Astrocyte (in vitro differentiated cells and primary cell): ENCODE measurements at regions not wholly inside any gene's neighbourhood (a gene's known extent, or its start where the extent isn't known, plus 50 kb on each side); places are given as distances from the start of the nearest gene placed in this dataset.
"Not testable (repeated sequence)": the region's sequence is repeated elsewhere in the genome, so short reads cannot be mapped to it uniquely, and the experiment has no call there.

Experiments used
- DNase-seq: peaks from one replicate; pipeline ENCODE4 v3.0.0-alpha.2; 2010; ENCODE audit warnings: low read depth
- FAIRE-seq: peaks from 2 replicates; lab custom pipeline; 2011; peaks lifted over from hg19 to GRCh38; lab: Jason Lieb, UNC
- H2AFZ ChIP-seq: 2 replicates; pipeline ENCODE4 v1.6.0; 2012; ENCODE audit warnings: low read depth, low read length, inconsistent platforms
- H3K27ac ChIP-seq: 2 replicates; pipeline ENCODE4 v1.5.1; 2011; ENCODE audit warnings: low read depth, low read length, inconsistent platforms
- H3K27me3 ChIP-seq: 2 replicates; pipeline ENCODE4 v1.6.0; 2011; ENCODE audit warnings: low read length, inconsistent platforms; ENCODE audit not compliant: insufficient read depth
- H3K36me3 ChIP-seq: 2 replicates; pipeline ENCODE4 v1.5.1; 2011; ENCODE audit warnings: low read length, inconsistent platforms; ENCODE audit not compliant: insufficient read depth
- H3K4me1 ChIP-seq: 2 replicates; pipeline ENCODE4 v1.5.1; 2011; ENCODE audit warnings: low read length, inconsistent platforms; ENCODE audit not compliant: insufficient read depth
- H3K4me2 ChIP-seq: 2 replicates; pipeline ENCODE4 v1.6.0; 2012; ENCODE audit warnings: low read length, inconsistent platforms
- H3K4me3 ChIP-seq: 2 replicates; pipeline ENCODE4 v1.5.1; 2011; ENCODE audit warnings: low read depth, mild to moderate bottlenecking, low read length, inconsistent platforms; ENCODE audit not compliant: insufficient read depth
- H3K79me2 ChIP-seq: 2 replicates; pipeline ENCODE4 v1.6.0; 2012; ENCODE audit warnings: mild to moderate bottlenecking, low read length, inconsistent platforms; ENCODE audit not compliant: insufficient read depth
- H3K9ac ChIP-seq: 2 replicates; pipeline ENCODE4 v1.6.0; 2012; ENCODE audit warnings: mild to moderate bottlenecking, low read length, inconsistent platforms
- H3K9me3 ChIP-seq: 2 replicates; pipeline ENCODE4 v1.5.1; 2012; ENCODE audit warnings: low read depth, mild to moderate bottlenecking, low read length, inconsistent platforms; ENCODE audit not compliant: insufficient read depth
- H4K20me1 ChIP-seq: 2 replicates; pipeline ENCODE4 v1.6.0; 2012; ENCODE audit warnings: low read length, inconsistent platforms; ENCODE audit not compliant: insufficient read depth
- H3K27ac Mint-ChIP-seq: one replicate; pipeline ENCODE4 v1.8.0; 2021; ENCODE audit warnings: mild to moderate bottlenecking, mixed read lengths; ENCODE audit not compliant: unreplicated experiment
- H3K27me3 Mint-ChIP-seq: one replicate; pipeline ENCODE4 v1.8.0; 2021; ENCODE audit warnings: low read depth, mixed read lengths; ENCODE audit not compliant: unreplicated experiment
- H3K36me3 Mint-ChIP-seq: one replicate; pipeline ENCODE4 v1.8.0; 2021; ENCODE audit warnings: low read depth, mixed read lengths; ENCODE audit not compliant: unreplicated experiment
- H3K4me1 Mint-ChIP-seq: one replicate; pipeline ENCODE4 v1.8.0; 2021; ENCODE audit warnings: low read depth, mixed read lengths; ENCODE audit not compliant: unreplicated experiment
- H3K4me3 Mint-ChIP-seq: one replicate; pipeline ENCODE4 v1.8.0; 2021; ENCODE audit warnings: mild to moderate bottlenecking, moderate library complexity, mixed read lengths; ENCODE audit not compliant: unreplicated experiment
- H3K9me3 Mint-ChIP-seq: one replicate; pipeline ENCODE4 v1.8.0; 2021; ENCODE audit warnings: mild to moderate bottlenecking, mixed read lengths; ENCODE audit not compliant: unreplicated experiment
- EZH2 ChIP-seq: IDR thresholded peaks from 2 replicates; pipeline ENCODE4 v1.6.1; 2012; ENCODE audit warnings: mild to moderate bottlenecking, low read length, inconsistent platforms; ENCODE audit not compliant: insufficient read depth
- TF ChIP-seq, protein P1 (sequence below): IDR thresholded peaks from 2 replicates; pipeline ENCODE4 v1.5.1; 2011; ENCODE audit warnings: low read depth, mild to moderate bottlenecking, inconsistent platforms, low read length, moderate library complexity; ENCODE audit not compliant: insufficient read depth

- Mint-ChIP-seq H3K27me3 (no peaks in the 10 kb centered on the region), H3K27ac (no peak overlapping the region), H3K9me3 (peaks cover 7% of the 10 kb centered on the region), H3K36me3 (no peaks in the 10 kb centered on the region), H3K4me3 (no peak overlapping the region), H3K4me1 (no peaks in the 10 kb centered on the region)
- no peak for TF ChIP-seq EZH2
- TF ChIP-seq, protein P1, sequence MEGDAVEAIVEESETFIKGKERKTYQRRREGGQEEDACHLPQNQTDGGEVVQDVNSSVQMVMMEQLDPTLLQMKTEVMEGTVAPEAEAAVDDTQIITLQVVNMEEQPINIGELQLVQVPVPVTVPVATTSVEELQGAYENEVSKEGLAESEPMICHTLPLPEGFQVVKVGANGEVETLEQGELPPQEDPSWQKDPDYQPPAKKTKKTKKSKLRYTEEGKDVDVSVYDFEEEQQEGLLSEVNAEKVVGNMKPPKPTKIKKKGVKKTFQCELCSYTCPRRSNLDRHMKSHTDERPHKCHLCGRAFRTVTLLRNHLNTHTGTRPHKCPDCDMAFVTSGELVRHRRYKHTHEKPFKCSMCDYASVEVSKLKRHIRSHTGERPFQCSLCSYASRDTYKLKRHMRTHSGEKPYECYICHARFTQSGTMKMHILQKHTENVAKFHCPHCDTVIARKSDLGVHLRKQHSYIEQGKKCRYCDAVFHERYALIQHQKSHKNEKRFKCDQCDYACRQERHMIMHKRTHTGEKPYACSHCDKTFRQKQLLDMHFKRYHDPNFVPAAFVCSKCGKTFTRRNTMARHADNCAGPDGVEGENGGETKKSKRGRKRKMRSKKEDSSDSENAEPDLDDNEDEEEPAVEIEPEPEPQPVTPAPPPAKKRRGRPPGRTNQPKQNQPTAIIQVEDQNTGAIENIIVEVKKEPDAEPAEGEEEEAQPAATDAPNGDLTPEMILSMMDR: no peak
- Histone ChIP-seq H3K9ac (no peak overlapping the region), H4K20me1 (no peaks in the 10 kb centered on the region), H2AFZ (no peak overlapping the region), H3K9me3 (peaks cover under 1% of the 10 kb centered on the region), H3K4me1 (no peaks in the 10 kb centered on the region), H3K4me2 (no peak overlapping the region), H3K4me3 (no peak overlapping the region), H3K36me3 (no peaks in the 10 kb centered on the region), H3K27ac (no peak overlapping the region), H3K79me2 (no peaks in the 10 kb centered on the region), H3K27me3 (no peaks in the 10 kb centered on the region)
- FAIRE-seq (no peak), DNase-seq (no peak)
These were observed 494.3 kb downstream of the NTRK2 start for GRCh38 chr9:85163825-85164224.

- Mint-ChIP-seq H3K9me3 (peaks cover 7% of the 10 kb centered on the region), H3K4me1 (no peaks in the 10 kb centered on the region), H3K27ac (no peak overlapping the region), H3K27me3 (no peaks in the 10 kb centered on the region), H3K36me3 (no peaks in the 10 kb centered on the region), H3K4me3 (no peak overlapping the region)
- H3K4me2 ChIP-seq: no peak overlapping the region
- no peaks in the 10 kb centered on the region for H4K20me1 ChIP-seq
- no peak overlapping the region for H2AFZ ChIP-seq
- FAIRE-seq (no peak), DNase-seq (peak; percentile 8)
- H3K27me3 ChIP-seq: no peaks in the 10 kb centered on the region
- H3K4me1 ChIP-seq: no peaks in the 10 kb centered on the region
- no peak overlapping the region for H3K9ac ChIP-seq
- TF ChIP-seq, protein P1: no peak
- no peak for TF ChIP-seq EZH2
- H3K27ac ChIP-seq: no peak overlapping the region
- no peaks in the 10 kb centered on the region for H3K79me2 ChIP-seq
- H3K36me3 ChIP-seq: no peaks in the 10 kb centered on the region
- no peak overlapping the region for H3K4me3 ChIP-seq
- H3K9me3 ChIP-seq: no peaks in the 10 kb centered on the region
These were observed 493.9 kb downstream of the NTRK2 start for GRCh38 chr9:85163415-85163814.

GRCh38 chr9:85162822-85163221 is 493.3 kb downstream of the NTRK2 start:
- H3K27ac ChIP-seq: no peak overlapping the region
- no peak overlapping the region for H3K4me2 ChIP-seq
- H3K4me3 ChIP-seq: no peak overlapping the region
- H3K9me3 Mint-ChIP-seq: peaks cover 7% of the 10 kb centered on the region
- no peaks in the 10 kb centered on the region for H3K36me3 ChIP-seq
- DNase-seq (no peak), FAIRE-seq (no peak)
- H3K9me3 ChIP-seq: no peaks in the 10 kb centered on the region
- H3K79me2 ChIP-seq: no peaks in the 10 kb centered on the region
- no peaks in the 10 kb centered on the region for H3K27me3 ChIP-seq
- H2AFZ ChIP-seq: no peak overlapping the region
- H4K20me1 ChIP-seq: no peaks in the 10 kb centered on the region
- no peak overlapping the region for H3K27ac Mint-ChIP-seq
- H3K4me1 ChIP-seq: no peaks in the 10 kb centered on the region
- no peaks in the 10 kb centered on the region for H3K27me3 Mint-ChIP-seq
- TF ChIP-seq, protein P1: no peak
- TF ChIP-seq EZH2: no peak
- no peak overlapping the region for H3K9ac ChIP-seq
- no peak overlapping the region for H3K4me3 Mint-ChIP-seq
- H3K4me1 Mint-ChIP-seq: no peaks in the 10 kb centered on the region
- no peaks in the 10 kb centered on the region for H3K36me3 Mint-ChIP-seq

DNA sequence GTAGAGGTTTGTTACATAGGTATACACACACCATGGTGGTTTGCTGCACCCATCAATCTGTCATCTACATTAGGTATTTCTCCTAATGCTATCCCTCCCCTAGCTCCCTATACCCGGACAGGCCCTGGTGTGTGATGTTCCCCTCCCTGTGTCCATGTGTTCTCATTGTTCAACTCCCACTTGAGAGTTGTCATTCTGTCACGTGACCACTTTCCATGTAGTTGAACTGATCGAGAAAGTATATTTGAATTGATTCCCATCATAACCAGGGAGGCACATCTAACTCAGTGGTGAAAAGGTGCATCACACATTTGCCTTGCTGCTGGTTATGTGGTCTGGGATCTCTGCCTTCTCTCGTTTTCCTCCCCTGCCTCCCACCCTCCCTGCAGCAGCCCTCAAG is 491.4 kb downstream of the NTRK2 start:
- FAIRE-seq, H3K36me3 ChIP-seq, H4K20me1 ChIP-seq, H3K27ac ChIP-seq, H3K4me1 Mint-ChIP-seq, H2AFZ ChIP-seq, H3K9ac ChIP-seq, H3K4me1 ChIP-seq, H3K36me3 Mint-ChIP-seq, H3K79me2 ChIP-seq, H3K4me2 ChIP-seq, H3K4me3 ChIP-seq, H3K9me3 ChIP-seq, H3K27me3 Mint-ChIP-seq, H3K27ac Mint-ChIP-seq, H3K27me3 ChIP-seq, H3K9me3 Mint-ChIP-seq, DNase-seq, H3K4me3 Mint-ChIP-seq: not testable (repeated sequence)
